H1 (cell line): ENCODE measurements at regions not wholly inside any gene's neighbourhood (a gene's known extent, or its start where the extent isn't known, plus 50 kb on each side); places are given as distances from the start of the nearest gene placed in this dataset.

Experiments used
- CTCF ChIA-PET: fragments of 300-600 bp; sonication (Branson Sonifier 250); formaldehyde crosslinking; loops from one replicate; lab custom pipeline; 2021; ENCODE audit not compliant: partially characterized antibody; lab: Charles Lee
- POLR2A ChIA-PET: fragments of 300-600 bp; sonication (Branson Sonifier 250); formaldehyde crosslinking; loops from one replicate; lab custom pipeline; 2021; ENCODE audit warnings: inconsistent platforms; ENCODE audit not compliant: partially characterized antibody; lab: Charles Lee
- DNase-seq, 2 experiments: peaks; one replicate each; pipeline versions ENCODE4 v3.0.0 to v3.0.0-alpha.2; 2010 to 2022; ENCODE audit warnings: low spot score in 2 of 2, low read depth in 1 of 2, mixed read lengths in 1 of 2
- FAIRE-seq: peaks from 2 replicates; lab custom pipeline; 2011; peaks lifted over from hg19 to GRCh38; lab: Jason Lieb, UNC
- H2AFZ ChIP-seq: 2 replicates; pipeline ENCODE4 v1.8.1; 2012; ENCODE audit warnings: low read length, inconsistent platforms
- H2AK5ac ChIP-seq: 2 replicates; pipeline ENCODE4 v1.6.1; 2013; ENCODE audit warnings: low read depth, low read length
- H2BK120ac ChIP-seq: replicated peaks from 2 replicates; pipeline ENCODE3; 2013; ENCODE audit warnings: low read depth, low read length, inconsistent platforms
- H2BK12ac ChIP-seq: 2 replicates; pipeline ENCODE4 v1.6.1; 2013; ENCODE audit warnings: low read depth, low read length
- H2BK15ac ChIP-seq: 2 replicates; pipeline ENCODE4 v1.6.1; 2013; ENCODE audit warnings: low read length
- H2BK20ac ChIP-seq: 2 replicates; pipeline ENCODE4 v1.6.1; 2013; ENCODE audit warnings: low read length
- H2BK5ac ChIP-seq: 2 replicates; pipeline ENCODE4 v1.6.1; 2013; ENCODE audit warnings: low read depth, low read length
- H3K14ac ChIP-seq: 2 replicates; pipeline ENCODE4 v1.6.1; 2013; ENCODE audit warnings: inconsistent platforms; ENCODE audit not compliant: insufficient read length
- H3K18ac ChIP-seq: 2 replicates; pipeline ENCODE4 v1.6.1; 2013; ENCODE audit warnings: low read length; ENCODE audit errors: extremely low read depth
- H3K23ac ChIP-seq: 2 replicates; pipeline ENCODE4 v1.6.1; 2013; ENCODE audit warnings: inconsistent platforms; ENCODE audit not compliant: insufficient read length
- H3K23me2 ChIP-seq: 2 replicates; pipeline ENCODE4 v1.6.1; 2013; ENCODE audit warnings: low read depth, low read length
- H3K27ac ChIP-seq: 2 replicates; pipeline ENCODE4 v1.6.1; 2011; ENCODE audit warnings: low read depth, low read length, inconsistent platforms
- H3K27me3 ChIP-seq, 4 experiments: replicated peaks in 1 of 4; 1 replicate in 1 of 4; 2 replicates in 3 of 4; pipeline versions ENCODE4 v1.6.1 to v1.8.1; 2011 to 2013; ENCODE audit warnings: low read length in 3 of 4, mild to moderate bottlenecking in 3 of 4, inconsistent platforms in 2 of 4, mixed read lengths in 2 of 4, moderate library complexity in 1 of 4; ENCODE audit not compliant: control insufficient read depth in 3 of 4, insufficient read depth in 3 of 4; ENCODE audit errors: extremely low read depth in 1 of 4
- H3K36me3 ChIP-seq, 4 experiments: 2 replicates each; pipeline versions ENCODE4 v1.6.1 to v1.8.1; 2011 to 2013; ENCODE audit warnings: mild to moderate bottlenecking in 4 of 4, low read length in 3 of 4, moderate library complexity in 2 of 4, control low read depth in 1 of 4, inconsistent platforms in 1 of 4; ENCODE audit not compliant: insufficient read depth in 4 of 4, control insufficient read depth in 2 of 4
- H3K4ac ChIP-seq: replicated peaks from 2 replicates; pipeline ENCODE3; 2013; ENCODE audit warnings: low read length, low read depth, mixed read lengths, inconsistent platforms; ENCODE audit not compliant: insufficient read length
- H3K4me1 ChIP-seq, 4 experiments: replicated peaks in 1 of 4; 1 replicate in 1 of 4; 2 replicates in 3 of 4; pipeline versions ENCODE4 v1.6.1 to v1.8.1; 2011 to 2013; ENCODE audit warnings: low read length in 3 of 4, inconsistent platforms in 2 of 4, mixed read lengths in 1 of 4; ENCODE audit not compliant: insufficient read depth in 4 of 4, control insufficient read depth in 3 of 4
- H3K4me2 ChIP-seq, 2 experiments: 2 replicates each; pipeline versions ENCODE4 v1.6.1 to v1.8.1; 2011 to 2013; ENCODE audit warnings: low read depth in 2 of 2, low read length in 2 of 2, control low read depth in 1 of 2, inconsistent platforms in 1 of 2, mild to moderate bottlenecking in 1 of 2; ENCODE audit not compliant: insufficient read depth in 1 of 2
- H3K4me3 ChIP-seq, 4 experiments: fragments of 200-600, 300-600 bp in 1 of 4; sonication (generic), shearing (Covaris generic), sonication (Bioruptor Twin) in 1 of 4; 2 replicates each; pipeline versions ENCODE4 v1.5.1 to v1.8.1; 2011 to 2016; ENCODE audit warnings: low read length in 4 of 4, low read depth in 3 of 4, control low read depth in 2 of 4, inconsistent platforms in 2 of 4, mild to moderate bottlenecking in 2 of 4, mixed read lengths in 1 of 4, moderate library complexity in 1 of 4; ENCODE audit not compliant: insufficient read depth in 2 of 4; ENCODE audit errors: extremely low read depth in 1 of 4
- H3K56ac ChIP-seq: replicated peaks from 2 replicates; pipeline ENCODE3; 2013; ENCODE audit warnings: low read depth, mild to moderate bottlenecking, mixed read lengths, low read length, inconsistent platforms; ENCODE audit not compliant: insufficient read length
- H3K79me1 ChIP-seq: 2 replicates; pipeline ENCODE4 v1.6.1; 2013; ENCODE audit warnings: low read depth, low read length, control low read depth
- H3K79me2 ChIP-seq, 2 experiments: 2 replicates each; pipeline versions ENCODE4 v1.6.1 to v1.8.1; 2012 to 2013; ENCODE audit warnings: low read length in 2 of 2, mild to moderate bottlenecking in 2 of 2, inconsistent platforms in 1 of 2; ENCODE audit not compliant: insufficient read depth in 2 of 2, control insufficient read depth in 1 of 2
- H3K9ac ChIP-seq, 4 experiments: replicated peaks in 1 of 4; 1 replicate in 1 of 4; 2 replicates in 3 of 4; pipeline versions ENCODE4 v1.6.1 to v1.8.1; 2011 to 2013; ENCODE audit warnings: low read depth in 3 of 4, low read length in 3 of 4, control low read depth in 2 of 4, mild to moderate bottlenecking in 2 of 4, moderate library complexity in 2 of 4, inconsistent platforms in 1 of 4; ENCODE audit errors: extremely low read depth in 1 of 4
- H3K9me3 ChIP-seq, 2 experiments: 2 replicates each; pipeline versions ENCODE4 v1.6.1 to v1.8.1; 2012 to 2013; ENCODE audit warnings: mild to moderate bottlenecking in 2 of 2, moderate library complexity in 2 of 2, control low read depth in 1 of 2, inconsistent platforms in 1 of 2, low read depth in 1 of 2, low read length in 1 of 2, mixed read lengths in 1 of 2; ENCODE audit not compliant: insufficient read depth in 2 of 2
- H4K20me1 ChIP-seq, 2 experiments: replicated peaks in 1 of 2; 2 replicates each; pipeline versions ENCODE3 to v1.8.1; 2011 to 2013; ENCODE audit warnings: inconsistent platforms in 2 of 2, low read length in 2 of 2, mild to moderate bottlenecking in 1 of 2; ENCODE audit not compliant: insufficient read depth in 2 of 2, control insufficient read depth in 1 of 2
- H4K5ac ChIP-seq: 2 replicates; pipeline ENCODE4 v1.6.1; 2013; ENCODE audit warnings: low read length, low read depth, mixed read lengths, inconsistent platforms; ENCODE audit not compliant: insufficient read length
- H4K8ac ChIP-seq: 2 replicates; pipeline ENCODE4 v1.8.0; 2013; ENCODE audit warnings: mild to moderate bottlenecking, moderate library complexity, low read length, inconsistent platforms; ENCODE audit not compliant: insufficient read depth; ENCODE audit errors: extremely low read depth
- H4K91ac ChIP-seq: replicated peaks from 2 replicates; pipeline ENCODE3; 2013; ENCODE audit warnings: low read length, mixed read lengths, inconsistent platforms; ENCODE audit not compliant: insufficient read length
- CBX8 ChIP-seq: fragments of 300-800, 300-1000 bp; sonication (generic); IDR thresholded peaks from 2 replicates; pipeline ENCODE4 v1.7.1; 2016; ENCODE audit warnings: low read depth, low read length, borderline replicate concordance
- CEBPB ChIP-seq: IDR thresholded peaks from 2 replicates; pipeline ENCODE4 v1.6.1; 2012; ENCODE audit warnings: low read depth, low read length
- CTBP2 ChIP-seq: IDR thresholded peaks from 2 replicates; pipeline ENCODE4 v1.7.0; 2011; ENCODE audit warnings: borderline replicate concordance, mild to moderate bottlenecking, moderate library complexity, mixed read lengths, low read length; ENCODE audit not compliant: insufficient read depth, insufficient read length
- EZH2 ChIP-seq: fragments of 200-600 bp; sonication (generic); IDR thresholded peaks from 2 replicates; pipeline ENCODE4 v1.7.1; 2012; ENCODE audit warnings: low read depth, mild to moderate bottlenecking, moderate library complexity, low read length, inconsistent platforms; ENCODE audit not compliant: severe bottlenecking
- GABPA ChIP-seq: IDR thresholded peaks from 2 replicates; pipeline ENCODE4 v1.6.1; 2011; ENCODE audit warnings: mild to moderate bottlenecking, low read length, moderate library complexity, borderline replicate concordance; ENCODE audit not compliant: insufficient read depth
- GTF2F1 ChIP-seq: IDR thresholded peaks from 2 replicates; pipeline ENCODE4 v1.6.1; 2012; ENCODE audit warnings: low read depth, low read length, improper control_type of control experiment, borderline replicate concordance
- JUN ChIP-seq: IDR thresholded peaks from 2 replicates; pipeline ENCODE4 v1.6.1; 2011; ENCODE audit warnings: low read depth, mild to moderate bottlenecking, improper control_type of control experiment, low read length
- KDM1A ChIP-seq: fragments of 200-600, 300-600 bp; sonication (generic); IDR thresholded peaks from 2 replicates; pipeline ENCODE4 v1.7.1; 2016; ENCODE audit warnings: mild to moderate bottlenecking, low read length, borderline replicate concordance
- KDM4A ChIP-seq: IDR thresholded peaks from one replicate; pipeline ENCODE4 v1.7.1; 2012; ENCODE audit warnings: low read depth, mild to moderate bottlenecking, moderate library complexity, low read length, inconsistent platforms; ENCODE audit not compliant: severe bottlenecking
- KDM5A ChIP-seq: fragments of 200-600 bp; IDR thresholded peaks from 2 replicates; pipeline ENCODE4 v1.7.1; 2012; ENCODE audit warnings: mild to moderate bottlenecking, low read length, inconsistent platforms, mixed read lengths
- PHF8 ChIP-seq: fragments of 200-600 bp; sonication (generic); conservative IDR thresholded peaks from 2 replicates; pipeline ENCODE4 v1.7.1; 2012; ENCODE audit warnings: low read depth, mild to moderate bottlenecking, inconsistent platforms, low read length, moderate library complexity
- SP1 ChIP-seq: IDR thresholded peaks from 2 replicates; pipeline ENCODE4 v1.6.1; 2011; ENCODE audit warnings: low read depth, low read length
- TBP ChIP-seq: IDR thresholded peaks from 2 replicates; pipeline ENCODE4 v1.6.1; 2011; ENCODE audit warnings: low read depth, low read length, improper control_type of control experiment
- TCF12 ChIP-seq: IDR thresholded peaks from 2 replicates; pipeline ENCODE4 v1.6.1; 2011; ENCODE audit warnings: low read depth, mild to moderate bottlenecking, low read length
- YY1 ChIP-seq: IDR thresholded peaks from 2 replicates; pipeline ENCODE4 v1.6.1; 2011; ENCODE audit warnings: low read depth, mild to moderate bottlenecking, low read length
- TF ChIP-seq, protein P1 (sequence below): IDR thresholded peaks from 2 replicates; pipeline ENCODE4 v1.6.1; 2011; ENCODE audit warnings: low read length, improper control_type of control experiment

- DNase-seq (no peak), FAIRE-seq (no peak)
- no peak overlapping the region for H2BK15ac ChIP-seq
- no peak overlapping the region for H2BK20ac ChIP-seq
- H3K56ac ChIP-seq, result no peak overlapping the region
- no peak overlapping the region for H3K23ac ChIP-seq
- H3K4me2 ChIP-seq, result no peak overlapping the region
- no peak overlapping the region for H3K4me3 ChIP-seq
- H4K20me1 ChIP-seq, result no peaks in the 10 kb centered on the region
- H2AK5ac ChIP-seq, result no peak overlapping the region
- H2AFZ ChIP-seq, result no peak overlapping the region
- H2BK120ac ChIP-seq, result no peak overlapping the region
- no peak overlapping the region for H3K18ac ChIP-seq
- no peak overlapping the region for H4K5ac ChIP-seq
- H3K23me2 ChIP-seq, result no peaks in the 10 kb centered on the region
- no peaks in the 10 kb centered on the region for H3K27me3 ChIP-seq
- H3K36me3 ChIP-seq, result no peaks in the 10 kb centered on the region
- ChIA-PET POLR2A (no interaction called here), CTCF (no interaction called here)
- H3K27ac ChIP-seq, result no peak overlapping the region
- no peaks in the 10 kb centered on the region for H3K79me1 ChIP-seq
- peaks cover 0 to 3% of the 10 kb centered on the region in 2 experiments; a peak in 1 of 4 replicates for H3K9me3 ChIP-seq
- no peak overlapping the region for H3K4ac ChIP-seq
- H3K79me2 ChIP-seq, result no peaks in the 10 kb centered on the region
- H4K8ac ChIP-seq, result no peak overlapping the region
- H2BK12ac ChIP-seq, result no peak overlapping the region
- no peak overlapping the region for H3K9ac ChIP-seq
- H3K14ac ChIP-seq, result no peak overlapping the region
- no peak overlapping the region for H4K91ac ChIP-seq
- H3K4me1 ChIP-seq, result no peaks in the 10 kb centered on the region
- H2BK5ac ChIP-seq, result no peak overlapping the region
- no peak for TF ChIP-seq TCF12
- no peak for TF ChIP-seq KDM4A
- TF ChIP-seq GABPA, result no peak
- TF ChIP-seq CEBPB, result no peak
- TF ChIP-seq KDM1A, result no peak
- no peak for TF ChIP-seq KDM5A
- no peak for TF ChIP-seq YY1
- no peak for TF ChIP-seq TBP
- TF ChIP-seq JUN, result no peak
- TF ChIP-seq, protein P1, sequence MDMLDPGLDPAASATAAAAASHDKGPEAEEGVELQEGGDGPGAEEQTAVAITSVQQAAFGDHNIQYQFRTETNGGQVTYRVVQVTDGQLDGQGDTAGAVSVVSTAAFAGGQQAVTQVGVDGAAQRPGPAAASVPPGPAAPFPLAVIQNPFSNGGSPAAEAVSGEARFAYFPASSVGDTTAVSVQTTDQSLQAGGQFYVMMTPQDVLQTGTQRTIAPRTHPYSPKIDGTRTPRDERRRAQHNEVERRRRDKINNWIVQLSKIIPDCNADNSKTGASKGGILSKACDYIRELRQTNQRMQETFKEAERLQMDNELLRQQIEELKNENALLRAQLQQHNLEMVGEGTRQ, result no peak
- TF ChIP-seq CBX8, result no peak
- no peak for TF ChIP-seq GTF2F1
- no peak for TF ChIP-seq CTBP2
- TF ChIP-seq SP1, result no peak
- TF ChIP-seq PHF8, result no peak
- TF ChIP-seq EZH2, result no peak
Observed at GRCh38 chr12:82034769-82035168, 275.6 kb upstream of the PPFIA2 start.
